GM18858 (cell line): ENCODE measurements at regions not wholly inside any gene's neighbourhood (a gene's known extent, or its start where the extent isn't known, plus 50 kb on each side); places are given as distances from the start of the nearest gene placed in this dataset.

Experiments used
- ATAC-seq: cut with Tn5 transposase; IDR thresholded peaks from one replicate; pipeline ENCODE4 v1.9.1; 2021; ENCODE audit not compliant: unreplicated experiment

DNA sequence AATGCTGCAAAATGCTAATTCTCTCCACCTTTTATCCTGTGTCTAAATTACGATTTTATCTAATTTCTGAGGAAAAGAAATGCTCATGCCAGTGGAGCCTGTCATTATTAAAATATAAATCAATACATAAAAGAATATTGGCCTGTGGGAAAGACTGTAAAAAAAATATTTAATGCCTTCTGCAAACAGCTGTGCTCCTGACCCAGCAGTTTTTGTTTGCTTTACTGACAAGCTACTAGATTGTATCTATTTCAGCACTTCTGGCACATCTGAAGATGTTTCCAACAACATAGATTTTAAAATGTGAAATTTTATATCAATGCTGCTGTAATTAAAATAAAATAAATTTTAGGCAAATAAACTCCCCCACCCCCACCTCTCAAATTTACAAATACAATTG lies 493.6 kb upstream of the AGTR1 start:
- ATAC-seq = no peak

GRCh38 chr3:148205977-148206376 lies 491.7 kb upstream of the AGTR1 start:
- no peak for ATAC-seq

DNA sequence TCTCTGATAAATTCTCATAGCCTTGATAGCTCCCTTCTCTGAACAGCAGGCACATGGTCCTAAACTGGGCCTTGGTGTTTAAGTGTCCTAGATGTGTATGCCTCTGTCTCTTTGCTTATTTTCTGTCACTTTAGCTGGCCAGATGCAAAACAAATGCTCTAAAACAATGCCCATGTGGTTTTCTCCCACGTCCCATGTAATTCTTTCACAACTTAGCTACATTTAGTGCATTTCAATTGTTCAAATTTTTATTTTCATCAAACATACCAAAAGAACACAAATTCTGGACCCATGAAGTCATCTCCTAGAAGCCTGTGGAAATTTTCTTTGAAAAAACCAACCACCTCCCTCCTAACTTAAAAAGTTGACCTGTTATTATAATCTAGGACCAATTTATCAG lies 491.3 kb upstream of the AGTR1 start:
- no peak for ATAC-seq

DNA sequence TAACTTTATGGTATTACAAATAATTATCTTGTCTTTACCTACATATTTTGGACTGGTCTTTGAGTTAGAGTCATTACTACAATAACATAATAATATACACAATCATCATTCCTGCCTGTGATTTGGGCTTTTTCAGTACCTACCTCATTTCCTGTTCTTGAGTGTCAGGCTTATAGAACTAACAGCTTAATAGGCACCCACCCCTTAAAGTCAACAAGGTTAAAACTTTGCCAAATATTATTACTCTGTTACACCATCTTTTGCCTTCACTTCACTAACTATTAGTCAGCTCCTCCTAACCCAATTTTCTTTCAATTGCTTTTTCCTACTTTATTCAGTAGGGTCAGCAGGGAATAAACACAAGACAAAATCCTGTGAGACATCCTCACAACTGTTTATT lies 488.7 kb upstream of the AGTR1 start:
- ATAC-seq = no peak

- peak; percentile 75 for ATAC-seq
Measured at GRCh38 chr3:148211725-148212124, 486.0 kb upstream of the AGTR1 start.

- no peak for ATAC-seq
Measured at GRCh38 chr3:148214705-148215104, 483.0 kb upstream of the AGTR1 start.

DNA sequence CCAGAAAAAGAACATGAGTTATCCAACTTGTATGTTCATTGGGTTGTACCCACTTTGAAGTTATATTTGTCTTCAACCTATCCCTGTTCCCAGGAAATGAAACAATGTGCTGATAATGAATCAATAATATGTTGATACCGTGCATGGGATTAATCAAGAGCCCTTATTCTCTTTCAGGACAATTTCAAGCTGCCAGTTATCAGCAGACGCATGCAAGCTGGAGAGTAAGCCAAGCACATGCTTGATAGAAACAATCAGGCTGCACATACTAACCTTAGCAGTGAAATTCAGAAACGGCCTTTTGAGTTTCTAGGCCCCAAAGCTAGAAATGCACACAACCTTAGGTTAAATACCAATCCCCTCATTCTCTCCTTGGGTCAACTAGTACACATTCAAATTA lies 480.4 kb upstream of the AGTR1 start:
- ATAC-seq = no peak

GRCh38 chr3:148218222-148218621 lies 479.5 kb upstream of the AGTR1 start:
- ATAC-seq = no peak

DNA sequence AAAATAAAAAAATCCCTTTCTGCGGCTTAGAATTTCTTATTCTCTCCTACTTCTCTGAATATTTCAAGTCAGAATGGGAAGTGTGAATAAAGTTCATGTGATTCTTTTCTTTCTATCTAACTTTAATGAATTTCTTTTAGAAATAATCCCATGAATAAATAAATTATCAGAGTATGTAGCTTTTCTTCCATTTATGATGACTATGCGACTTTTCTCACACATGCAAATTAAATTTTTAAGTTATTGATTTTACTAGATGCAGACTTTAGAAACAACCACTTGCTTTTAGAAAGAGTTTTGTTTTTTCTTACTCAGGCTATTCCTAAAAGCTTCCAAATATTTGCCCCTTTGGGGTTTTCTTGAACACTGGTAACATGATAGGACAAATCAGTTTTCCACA lies 477.7 kb upstream of the AGTR1 start:
- ATAC-seq = no peak

DNA sequence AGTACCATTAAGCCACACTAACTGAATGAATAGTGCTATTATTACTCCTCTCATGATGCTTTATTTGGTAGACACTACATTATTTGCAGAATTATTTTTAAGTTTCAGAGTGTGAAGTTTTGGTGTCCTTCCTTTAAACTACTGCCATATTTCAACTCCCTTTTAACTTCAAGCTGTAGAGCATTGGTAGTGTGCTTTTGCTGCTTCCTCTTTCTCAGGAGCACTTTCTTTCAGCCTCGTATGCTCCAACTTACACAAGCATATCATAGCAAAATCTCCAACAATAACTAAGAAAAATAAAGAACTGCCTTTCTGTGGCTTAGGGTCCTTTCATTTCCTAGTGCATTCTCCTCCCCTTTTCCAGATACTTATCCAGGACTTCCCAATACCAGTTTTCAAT lies 476.4 kb upstream of the AGTR1 start:
- no peak for ATAC-seq

DNA sequence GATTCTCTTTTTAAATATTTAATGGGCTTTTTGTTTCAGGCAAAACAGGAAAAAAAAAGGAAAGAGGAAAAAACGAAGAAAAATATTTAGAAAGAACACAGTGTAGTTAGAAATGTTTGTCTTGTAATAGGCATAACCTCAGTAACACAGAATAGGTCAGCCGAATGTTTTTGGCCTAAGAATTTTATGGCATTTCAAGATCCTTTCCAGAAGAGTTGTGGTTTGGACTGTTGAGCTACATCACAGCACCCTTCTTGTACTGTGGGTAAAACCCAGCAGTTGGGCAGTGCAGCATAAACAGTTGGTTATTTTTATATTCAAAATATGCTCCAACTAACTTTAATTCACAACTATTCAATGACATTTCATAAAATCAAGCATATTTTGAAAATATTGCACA lies 474.4 kb upstream of the AGTR1 start:
- ATAC-seq = no peak

GRCh38 chr3:148226246-148226645 lies 471.5 kb upstream of the AGTR1 start:
- ATAC-seq = no peak

DNA sequence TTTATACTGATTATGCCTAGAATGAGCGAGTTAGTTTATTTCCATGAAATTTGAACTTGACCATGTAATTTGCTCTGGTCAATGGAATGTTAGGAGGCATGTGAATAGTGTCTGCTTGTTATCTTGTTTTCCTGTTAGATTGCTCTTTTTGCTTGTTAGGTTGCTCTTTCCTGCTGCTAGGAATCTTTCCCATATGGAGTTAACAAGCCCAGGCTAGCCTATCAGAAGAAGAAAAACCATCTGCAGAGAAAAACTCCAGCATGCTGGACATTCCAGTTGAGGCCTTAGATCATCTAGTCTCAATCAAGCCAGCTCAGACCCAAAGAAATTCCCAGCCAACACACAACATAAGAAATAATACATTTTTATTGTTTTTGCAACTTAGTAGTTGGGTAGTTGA lies 470.2 kb upstream of the AGTR1 start:
- ATAC-seq = no peak

DNA sequence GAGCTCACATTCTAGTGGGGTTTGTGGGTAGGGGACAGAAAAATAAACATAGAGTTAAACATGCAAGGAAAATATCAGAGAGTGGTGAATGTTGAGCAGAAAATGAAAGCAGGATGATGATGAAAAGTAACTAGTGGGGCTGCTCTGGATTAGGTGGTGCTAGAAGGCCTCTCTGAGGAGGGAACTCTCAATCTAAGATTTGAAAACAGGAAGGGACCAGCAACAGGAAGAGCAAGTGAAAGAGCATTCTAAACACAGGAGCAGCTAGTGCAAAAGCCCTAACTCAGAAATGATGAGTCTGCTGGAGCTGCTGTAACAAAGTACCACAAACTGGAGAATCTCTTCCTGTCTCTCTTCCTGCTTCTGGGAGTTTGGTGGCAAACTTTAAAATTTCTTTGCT lies 468.6 kb upstream of the AGTR1 start:
- ATAC-seq = no peak

DNA sequence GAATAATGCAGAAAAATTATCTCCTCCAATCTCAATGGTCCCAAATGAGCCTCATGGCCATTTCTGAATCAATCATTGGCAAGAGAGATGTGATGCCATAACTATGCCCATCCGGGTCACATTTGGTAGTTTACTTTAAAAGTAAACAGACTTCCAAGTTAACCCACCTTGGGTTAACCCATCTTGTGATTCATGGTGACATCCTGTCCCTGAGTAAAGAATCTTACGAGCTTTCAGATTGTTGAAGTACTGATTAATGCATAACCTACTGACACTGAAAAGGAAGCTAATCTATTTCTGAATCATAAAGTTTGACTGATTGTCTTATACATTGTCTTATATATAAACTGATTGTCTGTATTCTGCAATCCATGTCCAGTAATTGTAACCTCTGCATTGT lies 467.2 kb upstream of the AGTR1 start:
- no peak for ATAC-seq

- ATAC-seq = no peak
Measured at GRCh38 chr3:148232389-148232788, 465.3 kb upstream of the AGTR1 start.

DNA sequence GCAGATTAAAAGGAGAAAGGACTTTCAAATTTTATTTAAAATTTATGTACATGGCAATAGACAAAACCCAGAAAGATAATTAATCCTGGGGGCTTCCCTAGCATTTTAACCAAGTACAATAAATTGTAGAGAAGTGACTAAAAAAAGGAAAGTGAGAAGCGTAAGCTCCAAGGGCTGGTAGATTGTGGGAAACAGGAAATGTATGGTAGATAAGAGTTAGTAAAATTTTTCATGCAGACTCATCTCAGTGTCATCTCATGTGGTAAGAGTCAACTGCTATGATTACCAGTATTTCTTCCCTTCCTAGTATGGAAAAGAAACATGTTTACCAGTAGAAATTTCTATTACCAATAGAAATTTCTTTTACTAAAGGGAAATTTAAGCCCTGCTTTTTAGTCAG lies 464.3 kb upstream of the AGTR1 start:
- peak; percentile 40 for ATAC-seq

DNA sequence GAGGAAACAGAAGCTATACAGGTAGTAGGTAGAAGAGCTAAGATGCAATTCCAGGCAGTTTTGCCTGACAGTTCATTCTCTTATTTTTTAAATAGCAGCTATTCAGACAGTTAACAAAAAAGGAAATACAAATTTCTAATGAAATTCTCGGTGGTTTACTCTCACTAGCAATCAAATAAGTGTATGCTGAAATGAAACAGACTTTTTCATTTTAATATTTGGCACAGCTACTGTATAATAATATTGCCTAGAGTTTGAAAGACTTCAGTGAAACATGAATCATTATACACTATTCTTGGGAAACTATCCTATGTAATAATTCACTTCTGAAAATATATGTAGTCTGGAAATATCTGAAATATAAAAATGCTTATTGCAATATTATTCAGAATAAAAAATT lies 463.2 kb upstream of the AGTR1 start:
- ATAC-seq = no peak

DNA sequence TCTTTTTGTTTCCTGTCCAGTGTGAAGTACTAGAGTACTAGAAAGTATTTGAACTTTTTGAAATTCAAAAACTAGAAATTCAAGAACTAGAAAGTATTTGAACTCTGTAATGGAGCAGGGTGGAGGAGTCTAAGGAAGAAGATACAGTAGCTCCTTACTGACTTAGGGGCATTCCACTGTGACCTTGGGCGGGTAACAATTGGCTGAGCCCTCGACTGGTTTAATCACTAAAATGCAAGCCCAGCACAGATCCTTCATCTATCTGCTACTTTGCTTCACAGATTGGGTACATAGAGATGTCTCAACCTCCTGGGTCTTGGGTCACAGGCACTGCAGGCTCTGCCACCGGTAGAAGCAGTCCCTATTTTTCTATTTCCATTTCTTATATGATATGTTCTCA lies 462.1 kb upstream of the AGTR1 start:
- no peak for ATAC-seq

DNA sequence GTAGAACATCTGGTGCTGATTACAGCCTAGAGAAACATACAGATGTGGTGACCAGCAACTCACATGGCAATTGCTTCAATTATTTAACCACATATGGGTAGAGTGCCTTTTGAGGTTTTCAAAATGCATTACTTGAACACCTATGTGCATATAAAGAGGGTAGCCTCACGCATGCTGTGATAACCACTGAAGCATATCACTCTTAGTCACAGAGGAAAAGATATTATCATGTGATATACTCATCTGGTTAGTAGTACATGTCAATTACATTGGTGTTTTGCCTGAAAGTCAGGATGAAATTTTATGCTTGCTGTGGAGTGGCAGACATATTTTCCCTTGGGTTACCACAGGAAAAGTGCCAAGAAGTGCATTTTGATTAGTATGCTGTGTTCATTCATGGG lies 459.3 kb upstream of the AGTR1 start:
- no peak for ATAC-seq

- no peak for ATAC-seq
Measured at GRCh38 chr3:148240351-148240750, 457.4 kb upstream of the AGTR1 start.

GRCh38 chr3:148243609-148244008 lies 454.1 kb upstream of the AGTR1 start:
- ATAC-seq = no peak

DNA sequence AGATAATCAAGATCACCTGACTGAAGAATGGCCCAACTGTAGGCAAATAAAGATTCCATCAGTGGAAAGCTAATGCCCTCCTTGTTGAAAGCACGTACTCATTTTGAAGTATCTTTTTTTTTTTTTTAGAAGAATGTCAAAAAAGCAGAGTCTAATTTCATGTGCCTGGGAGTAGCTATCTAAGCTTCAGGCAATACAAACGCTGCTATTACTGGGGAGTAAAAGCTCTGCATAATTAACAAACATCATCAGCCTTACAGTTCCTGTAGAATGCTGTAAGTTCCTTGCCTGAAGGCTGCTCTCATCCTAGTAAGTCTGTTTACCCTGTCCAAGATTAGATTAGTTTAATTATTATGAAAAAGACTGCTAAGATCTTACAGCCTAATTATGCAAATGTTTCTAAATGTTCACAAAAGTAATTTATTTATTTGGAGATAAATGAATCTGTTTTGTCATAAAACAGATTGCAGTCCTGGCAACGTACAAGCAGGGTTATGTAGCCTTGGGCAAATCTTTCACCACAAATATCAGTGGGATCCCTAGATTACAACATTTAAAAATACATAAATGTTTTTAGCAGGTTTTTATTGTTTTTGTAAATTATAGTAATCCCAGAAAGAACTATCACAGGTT lies 451.3 kb upstream of the AGTR1 start:
- no peak for ATAC-seq

GRCh38 chr3:148253713-148254112 lies 444.0 kb upstream of the AGTR1 start:
- no peak for ATAC-seq
